SIG-M5 treated with dmso at 0.1 percent for 504 hours (cell line): ENCODE measurements at regions not wholly inside any gene's neighbourhood (a gene's known extent, or its start where the extent isn't known, plus 50 kb on each side); places are given as distances from the start of the nearest gene placed in this dataset.

Experiments
- DNase-seq: peaks from one replicate; lab custom pipeline; 2025; ENCODE audit not compliant: unreplicated experiment; lab: John Stamatoyannopoulos, UW

DNA sequence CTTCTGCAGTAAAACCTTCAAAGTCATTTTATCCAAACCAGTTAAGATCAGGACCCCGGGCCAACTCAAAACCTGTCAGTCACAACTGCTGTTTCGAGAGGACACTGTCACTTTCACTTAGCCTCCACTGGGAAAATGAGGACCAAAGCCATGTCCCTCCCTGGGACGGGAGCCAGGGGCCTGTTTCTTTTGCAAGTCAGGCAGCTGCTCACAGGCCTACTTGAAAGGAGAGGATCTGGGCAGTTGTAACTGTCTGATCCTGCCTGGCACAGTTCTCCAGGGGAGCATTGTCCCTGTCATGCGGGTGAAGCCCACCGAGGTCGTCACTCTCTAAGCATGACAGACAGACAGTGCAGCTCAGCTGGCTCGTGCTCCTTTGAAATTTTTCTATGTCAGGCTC, 276.2 kb downstream of the NPIPA8 start:
- DNase-seq = no peak

DNA sequence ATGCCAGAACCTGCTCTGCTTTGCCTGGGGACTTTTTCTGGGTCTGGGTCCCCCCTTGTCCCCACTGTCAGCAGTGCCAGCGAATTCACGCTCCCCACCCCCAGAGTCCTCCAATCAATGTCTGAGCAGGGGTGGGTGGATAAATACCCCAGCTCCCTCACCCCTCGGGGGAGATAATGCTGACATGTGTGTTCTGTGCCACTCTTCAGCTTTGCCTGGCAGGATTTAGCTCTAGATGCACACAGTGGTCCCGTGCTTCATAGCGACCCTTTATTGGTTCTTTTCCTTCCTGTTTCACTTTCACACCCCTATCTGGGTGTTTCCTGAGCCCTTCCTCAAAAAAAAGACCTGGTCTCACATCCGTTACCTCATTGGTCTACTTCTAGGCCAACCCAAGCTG, 277.0 kb downstream of the NPIPA8 start:
- DNase-seq = no peak

DNA sequence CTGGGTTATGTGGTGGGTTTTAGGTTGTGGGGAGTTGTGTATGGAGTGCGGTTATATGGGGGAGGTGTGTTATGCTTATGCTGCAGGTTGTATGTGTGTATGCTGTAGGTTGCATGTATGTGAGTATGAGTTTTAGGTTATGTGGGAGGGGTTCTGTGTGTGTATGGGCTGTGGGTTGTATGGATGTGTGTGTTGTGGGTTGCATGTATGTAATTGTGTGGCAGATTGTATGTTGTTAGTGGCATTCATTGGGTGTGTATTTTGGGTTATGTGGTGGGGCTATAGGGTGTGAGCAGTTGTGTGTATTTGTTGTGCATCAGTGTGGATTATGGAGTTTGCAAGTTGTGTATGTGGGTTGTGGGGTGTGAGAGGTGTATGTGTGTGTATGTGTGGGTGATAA, 277.4 kb downstream of the NPIPA8 start:
- DNase-seq = no peak

DNA sequence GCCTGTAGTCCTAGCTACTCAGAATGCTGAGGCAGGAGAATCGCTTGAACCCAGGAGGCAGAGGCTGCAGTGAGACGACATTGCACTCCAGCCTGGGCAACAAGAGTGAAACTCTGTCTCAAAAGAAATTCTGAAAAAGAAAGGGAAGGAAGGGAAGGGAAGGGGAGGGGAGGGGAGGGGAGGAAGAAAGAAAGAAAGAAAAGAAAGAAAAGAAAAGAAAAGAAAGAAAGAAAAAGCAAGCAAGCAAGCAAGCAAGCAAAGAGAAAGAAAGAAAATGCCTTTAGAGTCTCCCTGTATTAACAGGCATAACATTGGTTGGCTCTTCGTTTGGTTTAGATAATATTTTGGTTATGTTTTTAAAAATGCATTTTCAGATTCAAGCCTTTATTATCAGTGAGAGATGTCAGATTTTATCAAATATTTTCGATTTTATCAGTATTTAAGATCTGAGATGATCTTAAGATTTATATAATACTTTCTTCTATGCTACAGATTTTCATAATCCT, 281.1 kb downstream of the NPIPA8 start:
- DNase-seq = no peak

DNA sequence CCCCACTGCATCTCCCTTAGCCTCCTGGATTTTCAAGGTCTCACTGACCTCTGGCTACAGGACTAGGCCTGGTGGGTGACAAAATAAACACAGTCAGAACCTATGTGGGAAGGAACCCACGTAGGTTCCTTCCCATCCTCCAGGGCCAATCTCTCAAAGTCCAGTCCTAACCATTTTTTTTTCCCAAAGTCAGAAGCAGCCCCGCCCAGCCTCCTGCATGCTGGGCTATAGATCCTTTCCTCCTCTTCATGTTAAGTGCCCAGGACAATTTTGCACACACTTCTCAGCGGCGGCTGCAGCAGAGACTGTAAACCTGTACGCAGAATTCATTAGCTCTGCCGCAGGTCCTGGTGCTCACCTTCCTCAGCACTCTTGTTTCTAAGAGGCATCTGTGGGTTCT, 285.8 kb downstream of the NPIPA8 start:
- no peak for DNase-seq

DNA sequence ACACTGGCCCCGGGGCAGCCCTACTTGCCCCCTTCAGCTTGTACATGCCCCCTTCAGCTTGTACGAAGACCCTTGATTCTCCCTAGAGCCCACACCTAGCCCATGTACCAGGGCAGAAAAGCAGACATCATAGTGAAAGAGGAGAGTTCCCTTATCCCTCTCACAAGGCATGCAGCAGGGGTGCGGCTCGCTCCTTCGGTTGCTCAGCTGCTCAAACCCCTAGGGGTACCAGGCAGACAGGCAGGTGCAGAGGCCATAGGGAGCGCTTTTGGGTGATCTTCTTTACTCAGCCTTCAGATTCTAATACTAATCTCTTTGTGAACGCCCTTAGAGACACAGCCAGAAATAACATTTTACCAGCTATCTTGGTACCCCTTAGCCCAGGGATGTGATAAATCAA, 286.3 kb downstream of the NPIPA8 start:
- DNase-seq = no peak

DNA sequence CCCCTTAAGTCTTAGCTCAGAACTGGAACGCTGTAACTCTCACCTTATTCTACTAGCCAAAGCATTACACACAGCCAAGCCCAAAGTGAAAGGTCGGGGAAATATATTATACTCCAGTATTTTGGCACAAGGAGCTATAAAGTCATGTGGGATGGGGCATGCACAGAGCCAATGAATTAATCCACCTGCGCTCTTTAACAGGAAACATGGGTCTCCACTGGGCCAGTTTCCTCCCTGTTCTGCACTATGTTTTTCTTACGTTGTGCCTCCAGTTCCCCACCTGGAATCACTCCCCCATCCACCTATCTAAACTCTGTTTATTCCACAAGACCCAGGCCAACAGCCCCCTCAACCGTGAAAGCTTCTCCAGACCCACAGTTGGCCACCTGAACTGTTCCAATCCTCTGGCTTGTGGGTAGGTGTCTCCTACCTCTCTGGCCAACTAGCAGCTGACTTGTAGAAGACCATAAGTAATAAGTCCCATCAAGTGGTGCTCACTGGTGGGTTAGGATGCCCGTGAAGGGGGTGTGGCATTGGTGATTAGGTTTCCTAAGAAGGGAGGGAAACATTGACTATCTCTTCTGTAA, 286.9 kb downstream of the NPIPA8 start:
- no peak for DNase-seq

DNA sequence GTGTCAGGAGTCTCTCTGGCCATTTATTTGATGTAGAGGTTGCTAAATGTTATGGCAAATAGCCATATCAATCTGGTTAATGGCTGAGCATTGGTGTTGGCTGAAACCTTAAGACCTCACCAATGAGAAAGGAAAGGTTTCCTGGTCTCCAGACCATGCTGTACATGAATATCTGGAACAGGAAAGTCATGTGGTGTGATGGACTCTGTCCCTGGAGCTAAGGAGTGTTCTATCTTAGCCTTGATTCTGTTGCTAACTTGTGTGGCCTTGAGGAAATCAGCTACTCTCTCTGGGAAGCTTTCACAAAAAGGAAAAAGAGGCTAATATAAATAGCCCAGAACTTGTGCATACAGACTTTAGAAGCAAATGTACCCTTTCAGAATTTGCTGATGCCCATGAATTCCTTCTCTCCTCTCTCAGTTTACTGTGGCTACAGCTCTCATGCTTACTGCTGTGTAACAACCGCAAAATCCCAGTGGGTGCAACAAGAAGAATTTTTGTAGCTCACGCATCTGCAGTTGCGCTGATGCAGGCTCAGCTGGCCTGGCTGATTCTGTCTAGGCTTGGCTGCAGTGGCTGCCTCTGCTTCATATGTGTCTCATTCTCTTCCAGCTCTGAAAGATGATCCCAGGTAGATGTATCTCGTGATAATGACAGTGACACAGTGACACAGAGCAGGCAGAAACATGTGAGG, 287.5 kb downstream of the NPIPA8 start:
- DNase-seq = no peak

DNA sequence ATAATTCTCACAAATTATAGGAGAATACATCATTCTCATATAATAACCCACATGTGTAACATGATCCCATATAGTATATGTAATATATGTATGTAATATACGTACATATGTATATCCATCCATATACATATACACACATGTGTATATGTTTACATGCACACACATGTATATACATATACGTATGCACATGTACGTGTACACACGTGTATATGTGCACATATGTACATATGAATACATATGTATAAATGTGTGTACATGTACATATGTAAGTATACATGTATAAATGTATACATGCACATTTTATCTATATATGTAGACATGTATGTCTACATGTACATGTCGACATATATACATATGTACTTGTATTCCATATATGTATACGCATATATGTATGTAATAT, 288.8 kb downstream of the NPIPA8 start:
- no peak for DNase-seq

DNA sequence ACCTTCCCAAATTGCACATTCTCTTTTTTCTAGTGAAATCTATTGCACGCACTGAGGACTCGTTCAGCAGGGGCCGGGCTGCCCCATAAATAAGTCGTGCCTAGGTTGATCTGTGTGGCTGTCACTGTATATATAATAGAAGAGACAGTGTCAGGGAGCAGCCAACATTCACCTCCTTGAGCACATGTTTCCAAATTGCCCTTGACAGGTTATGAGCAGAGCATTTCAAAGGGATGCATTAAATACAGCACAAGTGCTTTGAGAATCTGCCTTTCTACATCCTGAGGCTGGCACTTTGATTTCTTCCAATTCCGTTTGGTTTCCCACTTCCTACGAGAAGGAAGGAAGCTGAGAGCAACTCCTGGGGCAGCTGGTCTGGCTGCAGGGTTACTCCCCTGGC, 291.2 kb downstream of the NPIPA8 start:
- no peak for DNase-seq

DNA sequence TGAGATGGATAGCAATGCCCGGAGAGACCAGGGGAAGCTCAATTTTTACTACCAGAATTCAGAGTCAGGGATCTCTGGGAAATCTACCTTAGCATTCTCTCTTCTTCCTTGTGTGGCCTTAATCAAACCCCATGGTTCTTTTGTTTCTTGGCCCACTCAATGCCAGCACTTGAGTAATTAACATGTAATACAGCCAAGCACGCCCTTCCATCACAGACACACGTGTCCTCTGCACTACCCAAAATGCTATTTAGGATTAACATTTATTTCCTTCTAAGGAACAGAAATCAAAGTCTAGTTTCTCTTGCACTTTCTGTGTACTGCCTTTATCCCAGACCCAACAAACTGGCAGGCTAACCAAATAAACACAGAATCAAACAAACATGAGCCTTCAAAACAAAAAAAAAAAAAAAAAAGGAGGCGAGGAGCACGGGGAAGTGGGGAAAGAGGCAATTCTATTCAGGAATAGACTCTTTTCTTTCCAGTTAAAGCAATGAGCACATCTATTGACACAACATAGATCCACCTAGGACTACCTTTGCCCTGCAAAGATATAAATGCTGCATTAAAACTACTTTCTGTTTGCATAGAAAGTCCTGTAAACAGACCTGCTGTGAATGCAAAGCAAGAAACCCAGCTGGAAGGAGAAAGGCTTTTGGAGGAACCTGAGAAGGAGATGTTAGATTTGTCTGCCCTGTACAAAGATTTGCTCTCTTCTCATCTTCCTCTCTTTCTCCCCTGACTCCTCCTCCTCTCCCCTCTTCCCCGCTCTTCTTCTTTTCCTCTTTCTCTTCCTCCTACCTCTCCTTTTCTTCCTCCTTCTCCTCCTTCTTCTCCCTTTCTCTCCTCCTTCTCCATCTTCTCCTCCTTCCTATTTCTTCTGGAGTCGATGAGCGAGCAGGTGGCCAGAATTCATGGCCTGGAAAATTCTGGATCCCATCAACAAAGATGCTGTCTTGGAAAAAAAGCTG, 294.4 kb downstream of the NPIPA8 start:
- no peak for DNase-seq

DNA sequence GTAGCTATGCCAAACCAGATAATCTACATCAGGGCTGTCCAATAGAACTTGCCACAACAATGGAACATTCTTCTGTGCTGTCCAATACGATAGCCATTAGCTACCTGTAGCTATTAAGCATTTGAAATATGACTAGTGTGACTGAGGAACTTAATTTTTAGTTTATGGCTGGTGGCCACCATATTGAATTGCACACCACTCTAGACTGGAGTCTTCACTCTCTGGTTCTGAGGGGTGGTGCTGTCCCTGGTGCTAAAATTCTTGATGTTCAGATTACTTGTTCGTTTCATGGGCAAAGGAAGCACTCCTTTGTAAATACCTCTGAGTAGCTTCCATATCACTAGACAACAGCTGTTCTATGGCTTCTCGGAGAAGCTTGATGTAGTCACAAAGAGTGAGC, 296.6 kb downstream of the NPIPA8 start:
- no peak for DNase-seq

DNA sequence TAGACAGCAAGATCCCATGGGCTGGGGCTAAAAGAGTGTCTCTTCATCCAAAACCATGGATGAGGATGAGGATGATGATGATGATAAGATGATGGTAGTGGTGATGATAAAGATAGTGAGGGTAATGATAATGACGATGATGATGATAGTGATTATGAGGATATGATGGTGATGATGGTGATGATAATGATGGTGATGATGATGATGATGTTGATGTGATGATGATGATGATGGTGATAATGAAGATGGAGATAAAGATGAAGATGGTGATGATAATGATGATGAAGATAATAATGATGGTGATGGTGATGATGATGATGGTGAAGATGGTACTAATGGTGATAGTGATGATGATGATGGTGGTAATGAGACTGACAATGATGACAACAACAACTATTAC, 299.5 kb downstream of the NPIPA8 start:
- no peak for DNase-seq

DNA sequence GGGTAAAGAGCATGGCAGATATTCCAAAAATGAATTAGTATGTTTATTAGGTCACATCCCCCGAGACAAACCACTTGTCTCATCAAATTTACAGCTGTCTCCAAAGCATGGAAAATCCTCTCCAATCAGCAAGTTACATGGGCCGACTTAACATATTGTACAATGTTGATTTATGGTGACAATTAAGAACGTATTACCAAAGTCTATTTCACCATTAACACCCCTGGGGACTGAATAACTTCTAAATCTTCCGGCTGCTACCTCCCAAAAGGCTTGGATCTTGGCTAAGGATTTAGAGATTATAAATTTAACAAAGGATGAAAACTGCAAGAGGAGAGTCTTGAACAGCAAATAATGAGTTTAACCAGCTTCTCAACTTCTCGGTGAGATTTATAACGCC, 311.9 kb downstream of the NPIPA8 start:
- no peak for DNase-seq

DNA sequence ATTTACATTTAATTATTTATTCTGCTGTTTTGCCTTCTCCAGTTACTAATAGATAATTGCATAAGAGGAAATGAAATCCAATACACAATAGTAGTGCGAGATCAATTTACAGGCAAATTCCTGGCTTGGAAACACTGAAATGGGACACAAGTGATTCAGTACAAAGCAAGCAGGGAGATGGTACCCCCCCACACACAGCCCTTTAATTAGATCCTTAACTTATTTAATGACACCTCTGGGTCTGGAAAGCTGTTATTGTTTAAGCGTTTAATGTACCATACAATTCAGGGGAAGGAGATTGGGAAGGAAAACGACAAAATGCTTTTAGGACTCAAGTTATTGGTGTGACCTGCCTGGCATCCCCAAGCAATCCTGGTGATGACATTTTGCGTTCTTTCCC, 318.2 kb downstream of the NPIPA8 start:
- no peak for DNase-seq

DNA sequence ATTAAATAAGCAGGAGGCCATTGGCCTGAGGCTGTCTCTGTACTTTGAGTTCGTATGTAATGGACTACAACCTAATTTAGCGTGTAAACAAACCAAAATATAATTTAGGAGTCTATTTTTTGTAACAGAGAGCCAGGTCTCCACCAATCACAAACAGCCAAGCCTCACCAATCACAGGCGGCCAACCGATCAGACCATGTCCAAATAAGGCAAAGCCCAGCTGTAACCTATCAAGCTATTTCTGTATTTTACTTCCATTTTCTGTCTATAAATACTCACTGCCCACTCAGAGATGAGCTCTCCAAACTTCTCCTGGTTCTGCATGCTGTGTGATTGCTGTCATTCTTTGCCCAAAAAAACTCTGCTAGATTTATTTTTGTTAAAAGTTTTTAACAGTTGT, 322.7 kb downstream of the NPIPA8 start:
- DNase-seq = no peak

DNA sequence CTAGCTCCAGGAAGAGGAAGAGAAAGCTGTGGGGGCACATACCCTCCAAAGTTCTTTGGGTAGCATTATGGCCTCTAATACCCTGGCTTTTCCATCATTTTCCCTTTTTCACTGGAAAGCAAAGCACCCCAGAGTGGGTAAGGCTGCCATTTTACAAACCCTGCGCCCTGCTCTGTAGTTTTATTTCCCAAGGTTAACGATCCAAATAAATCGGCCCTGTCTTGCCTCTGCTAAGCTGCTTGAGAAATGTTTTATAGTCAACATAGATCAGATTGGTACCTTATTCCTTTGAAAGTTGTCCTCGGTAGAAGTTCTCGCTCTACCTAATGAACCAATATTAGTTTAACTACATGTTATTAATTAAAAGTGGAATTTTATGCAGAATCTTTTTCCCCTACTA, 328.2 kb downstream of the NPIPA8 start:
- no peak for DNase-seq

DNA sequence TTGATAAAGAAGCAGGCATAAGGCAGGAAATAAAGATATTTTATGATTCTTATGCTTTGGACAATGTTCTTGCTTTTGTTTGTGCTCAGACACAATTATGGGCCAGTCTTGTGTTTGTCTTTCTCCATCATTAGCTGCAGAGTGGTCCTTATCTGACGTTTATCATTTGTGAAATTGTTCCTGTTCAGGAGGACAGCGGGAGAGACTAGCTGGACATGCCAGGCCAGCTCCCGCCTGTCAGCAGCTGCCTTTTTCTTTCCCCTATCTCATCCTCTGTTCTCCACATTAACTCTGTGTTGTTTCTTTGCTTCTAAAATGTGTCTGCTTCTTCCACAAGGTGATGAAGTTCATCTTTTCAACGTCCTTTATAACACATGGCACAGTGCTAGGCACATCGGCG, 333.5 kb downstream of the NPIPA8 start:
- no peak for DNase-seq

DNA sequence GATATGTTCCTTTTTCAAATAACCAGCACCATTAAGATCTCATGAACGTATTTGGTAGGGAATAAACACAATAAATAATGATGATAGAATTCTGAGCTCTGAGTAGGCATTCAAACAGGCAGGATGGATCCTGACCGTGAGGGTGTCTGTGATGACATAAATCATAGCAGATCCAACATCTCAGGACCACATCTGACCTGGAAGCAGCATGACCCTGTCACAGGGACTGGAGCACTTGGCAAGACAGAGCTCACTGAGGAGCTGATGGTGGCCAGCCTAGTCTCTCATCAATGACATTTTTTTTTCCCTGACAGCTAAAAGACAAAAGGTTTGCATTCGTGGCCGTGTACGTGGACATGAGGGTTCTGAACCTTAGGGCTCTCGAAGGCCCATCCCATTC, 337.5 kb downstream of the NPIPA8 start:
- no peak for DNase-seq

DNA sequence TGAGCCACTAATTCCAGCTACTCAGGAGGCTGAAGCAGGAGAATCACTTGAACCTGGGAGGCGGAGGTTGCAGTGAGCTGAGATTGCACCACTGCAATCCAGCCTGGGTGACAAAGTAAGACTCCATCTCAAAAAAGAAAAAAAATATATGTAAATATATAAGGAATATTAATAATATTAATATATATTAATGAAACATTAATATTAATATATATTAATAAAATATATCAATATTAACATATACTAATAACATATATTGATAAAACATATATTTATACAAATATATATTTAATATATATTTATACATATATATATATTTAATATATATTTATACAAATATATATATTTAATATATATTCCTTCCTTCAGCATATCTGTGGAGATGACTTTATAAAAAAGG, 338.0 kb downstream of the NPIPA8 start:
- no peak for DNase-seq

DNA sequence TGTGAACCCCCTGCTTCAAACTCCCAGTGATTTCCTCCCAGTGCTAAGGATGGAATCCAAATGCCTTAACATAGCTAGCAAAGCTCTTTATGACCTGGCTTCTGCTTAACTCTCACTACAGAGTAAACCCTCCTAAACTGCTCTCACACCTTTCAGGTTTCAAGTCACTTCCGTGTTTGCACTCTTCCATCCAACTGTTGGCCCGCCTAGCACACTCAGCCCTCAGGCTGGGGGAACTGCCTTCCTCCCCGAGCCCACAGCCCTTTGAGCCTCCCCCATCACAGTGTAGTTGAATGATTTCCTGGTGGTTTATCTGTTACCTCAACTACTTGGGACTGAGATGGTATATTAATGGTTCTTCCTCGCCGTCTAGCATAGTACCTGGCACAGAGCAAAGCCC, 342.5 kb downstream of the NPIPA8 start:
- DNase-seq = no peak

DNA sequence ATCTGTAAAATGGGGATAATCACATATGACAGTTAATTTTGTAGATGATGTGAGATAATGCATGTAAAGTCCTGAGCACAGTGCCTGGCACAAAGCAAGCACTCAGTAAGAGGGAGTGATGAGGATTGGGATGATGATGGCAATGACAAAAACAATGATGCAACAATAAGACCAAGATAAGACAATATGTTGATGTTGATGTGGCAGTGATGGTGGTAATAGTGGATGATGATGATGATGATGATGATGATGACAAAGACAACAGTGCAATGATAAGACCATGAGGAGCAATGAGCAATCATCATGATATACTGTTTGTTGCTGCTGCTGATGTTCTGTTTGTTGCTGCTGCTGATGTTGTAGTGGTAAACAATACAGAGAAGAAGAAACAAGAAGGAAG, 344.1 kb downstream of the NPIPA8 start:
- DNase-seq = no peak
